Skin of body (tissue), 1 donor: ENCODE measurements at regions not wholly inside any gene's neighbourhood (a gene's known extent, or its start where the extent isn't known, plus 50 kb on each side); places are given as distances from the start of the nearest gene placed in this dataset.

ENCODE experiments used
- DNase-seq: peaks from one replicate; lab custom pipeline; 2025; lab: John Stamatoyannopoulos, UW

DNA sequence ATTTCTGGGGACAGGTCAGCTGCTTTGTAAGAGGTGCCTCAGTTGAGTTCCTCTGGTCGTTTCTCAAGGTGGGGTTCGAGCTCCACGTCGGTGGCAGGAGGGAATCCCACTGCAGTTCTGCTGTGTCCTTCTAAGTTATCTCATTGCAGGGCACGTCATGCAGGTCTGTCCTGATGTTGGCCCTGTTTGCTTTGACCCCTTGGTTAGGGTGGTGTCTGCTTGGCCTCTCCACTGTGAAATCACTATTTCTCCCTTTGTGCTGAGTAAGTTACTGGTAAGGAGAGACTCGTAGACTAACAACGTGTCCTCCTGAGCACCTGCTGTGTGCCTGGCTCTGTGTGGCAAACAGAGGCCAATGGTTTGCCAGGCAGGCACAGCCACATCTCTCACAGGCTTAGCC lies 372.9 kb upstream of the ZMIZ1 start:
- DNase-seq, result no peak

GRCh38 chr10:78696791-78697395 lies 371.9 kb upstream of the ZMIZ1 start:
- no peak for DNase-seq

GRCh38 chr10:78699971-78700370 lies 368.8 kb upstream of the ZMIZ1 start:
- no peak for DNase-seq

- no peak for DNase-seq
These were observed 368.4 kb upstream of the ZMIZ1 start for GRCh38 chr10:78700413-78700812.

DNA sequence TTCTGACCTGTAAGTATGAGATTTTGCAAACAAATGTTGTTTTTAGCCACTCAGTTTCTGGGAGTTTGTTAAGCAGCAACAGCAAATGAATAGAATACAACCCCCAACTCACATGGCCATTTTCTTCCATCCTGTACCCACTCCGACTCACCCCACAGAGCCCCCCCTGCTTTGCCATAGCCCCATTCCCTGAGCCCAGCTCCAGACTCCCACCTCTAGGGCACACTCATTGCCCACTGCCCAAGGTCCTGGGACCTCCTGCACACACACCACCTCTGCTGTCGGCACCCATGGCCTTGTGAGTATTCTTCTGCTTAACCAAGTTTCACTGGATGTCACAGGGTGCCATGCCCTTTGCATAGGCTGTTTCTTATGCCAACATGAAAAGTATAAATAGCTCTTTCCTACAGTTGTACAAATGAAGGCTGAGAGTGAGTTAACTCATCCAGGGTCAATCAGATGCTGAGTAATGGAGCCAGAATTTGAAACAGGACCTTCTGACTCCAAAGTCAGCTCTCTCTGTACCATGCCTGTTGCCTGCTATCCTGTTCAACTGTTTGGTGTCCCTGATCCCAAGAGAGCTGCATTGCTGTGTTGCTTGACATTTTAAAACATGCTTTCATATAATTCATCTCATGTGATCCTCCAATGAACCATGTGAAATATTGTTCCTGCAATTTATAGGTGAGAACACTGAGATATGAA lies 367.8 kb upstream of the ZMIZ1 start:
- no peak for DNase-seq

GRCh38 chr10:78702186-78702585 lies 366.6 kb upstream of the ZMIZ1 start:
- DNase-seq, result no peak

GRCh38 chr10:78702876-78703275 lies 365.9 kb upstream of the ZMIZ1 start:
- no peak for DNase-seq

GRCh38 chr10:78703593-78703992 lies 365.2 kb upstream of the ZMIZ1 start:
- DNase-seq, result peak; percentile 56

DNA sequence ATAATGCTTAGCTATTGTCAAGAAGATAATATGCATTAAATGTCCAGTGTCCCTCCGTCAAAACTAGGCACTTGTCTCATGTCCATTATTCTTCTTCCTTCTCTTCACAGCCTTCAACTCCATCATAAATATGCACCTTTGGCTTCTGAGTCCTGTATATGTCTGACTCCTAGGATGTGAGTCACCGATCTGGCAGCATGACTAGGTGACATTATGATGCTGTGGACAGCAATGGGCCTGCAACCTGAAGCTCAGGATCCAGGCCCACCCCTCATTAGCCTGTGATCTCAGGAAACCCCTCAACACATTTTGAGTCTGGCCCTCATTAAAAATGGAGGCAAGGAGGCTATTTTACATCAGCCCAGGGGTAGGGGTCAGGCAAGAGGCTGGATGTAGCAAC lies 362.5 kb upstream of the ZMIZ1 start:
- no peak for DNase-seq

DNA sequence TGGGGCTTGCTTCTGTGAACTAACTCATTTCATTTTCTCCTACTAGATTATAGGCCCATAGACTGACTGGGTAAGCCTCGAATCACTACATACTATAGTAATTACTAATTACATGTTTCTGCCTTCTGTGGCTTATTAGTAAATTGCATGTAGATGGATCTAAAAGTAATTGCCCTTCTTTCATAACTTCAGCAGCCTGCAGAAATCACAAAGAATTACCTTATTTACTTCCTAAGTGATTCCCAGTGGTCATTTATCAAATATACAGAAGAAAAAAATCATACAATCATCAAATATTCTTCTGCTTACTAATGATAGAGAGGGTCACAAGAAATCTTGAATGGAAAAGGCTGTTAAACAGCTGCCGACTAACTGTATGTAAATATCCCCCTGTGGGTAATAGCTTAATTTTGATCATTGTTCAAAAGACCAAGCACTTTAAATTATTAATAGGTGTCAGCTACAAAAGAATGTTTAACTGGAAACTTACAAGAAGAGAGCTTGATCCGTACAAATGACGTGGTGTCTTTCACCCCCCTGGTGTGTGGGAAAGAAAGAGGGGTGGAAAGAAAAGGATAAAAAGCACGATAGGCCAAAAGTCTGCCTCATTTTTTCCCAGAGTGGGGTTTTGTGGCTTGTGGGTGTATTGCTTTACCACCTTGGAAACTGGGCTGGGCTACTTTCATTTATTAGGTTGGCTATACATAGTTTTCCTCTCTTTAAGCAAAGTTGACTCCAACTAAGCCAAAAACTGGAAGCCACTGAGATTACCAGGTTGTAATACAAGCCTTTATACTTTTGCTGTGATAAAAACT lies 361.8 kb upstream of the ZMIZ1 start:
- DNase-seq, result no peak

GRCh38 chr10:78707745-78708144 lies 361.0 kb upstream of the ZMIZ1 start:
- no peak for DNase-seq

GRCh38 chr10:78712147-78712546 lies 356.6 kb upstream of the ZMIZ1 start:
- DNase-seq, result no peak

GRCh38 chr10:78713659-78714058 lies 355.1 kb upstream of the ZMIZ1 start:
- no peak for DNase-seq

GRCh38 chr10:78714225-78714624 lies 354.5 kb upstream of the ZMIZ1 start:
- no peak for DNase-seq

DNA sequence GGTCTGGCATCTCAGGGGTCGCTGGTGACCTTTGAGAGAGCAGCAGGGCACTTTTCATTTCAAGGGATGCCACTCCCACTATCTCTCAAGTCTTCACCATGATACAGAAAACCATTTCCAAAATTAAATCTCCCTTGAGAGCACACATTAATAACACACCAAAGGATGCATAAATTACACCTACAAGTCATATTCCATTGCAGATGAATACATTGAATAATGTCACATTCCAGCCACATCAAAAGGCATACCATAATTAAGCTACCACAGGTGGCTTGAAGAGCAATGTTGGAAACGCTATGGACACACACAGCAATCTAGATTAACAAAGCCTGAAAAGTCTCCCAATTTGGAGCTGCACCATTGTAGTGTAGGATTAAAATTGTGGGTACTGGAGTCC lies 353.3 kb upstream of the ZMIZ1 start:
- no peak for DNase-seq

DNA sequence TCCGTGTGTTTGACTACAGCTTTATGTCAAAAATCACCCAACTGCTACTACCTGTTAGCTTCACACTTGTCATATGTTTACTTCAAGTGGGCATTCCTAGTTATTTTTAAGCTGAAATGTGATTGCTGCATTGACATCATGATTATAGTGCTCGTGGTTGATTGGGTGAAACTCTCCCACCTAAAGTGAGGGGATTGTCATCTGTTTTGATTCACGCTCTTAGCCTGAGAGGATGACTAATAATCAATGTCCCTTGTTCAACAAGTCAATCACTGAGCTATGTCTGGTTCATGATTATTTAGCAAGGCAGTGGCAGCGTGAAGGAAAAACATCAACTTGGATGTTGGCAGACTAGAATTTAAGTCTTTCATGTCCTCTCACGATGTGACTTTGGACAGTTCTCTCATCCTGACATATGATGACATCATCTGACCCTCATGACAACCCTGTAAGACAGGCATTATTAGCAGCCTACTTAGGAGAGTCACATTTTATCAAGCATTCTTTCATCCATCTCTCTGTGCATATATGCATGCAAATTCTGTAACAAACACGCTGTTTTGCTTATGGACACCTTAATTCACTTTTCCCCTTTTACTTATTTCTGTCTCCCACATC lies 352.6 kb upstream of the ZMIZ1 start:
- DNase-seq, result no peak

DNA sequence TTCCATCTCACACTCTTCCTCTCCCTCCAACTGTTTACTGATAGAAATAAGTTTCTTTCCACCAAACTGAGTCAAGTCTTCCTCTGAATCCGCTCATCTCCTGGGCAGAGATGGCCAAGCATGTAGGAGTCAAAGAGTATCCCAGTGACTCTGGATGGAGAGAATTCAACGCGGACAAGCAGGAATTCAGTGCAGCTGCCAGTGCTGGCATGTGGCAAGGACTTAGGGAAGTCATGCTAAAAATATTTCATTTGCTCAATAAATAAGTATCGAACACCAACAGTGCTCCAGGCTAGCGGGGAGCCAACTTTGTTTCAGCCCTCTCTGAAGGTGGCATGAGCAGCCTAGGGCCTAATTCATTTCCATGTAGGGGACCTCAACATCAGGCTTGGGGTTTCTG lies 351.6 kb upstream of the ZMIZ1 start:
- DNase-seq, result no peak

- DNase-seq, result no peak
These were observed 350.7 kb upstream of the ZMIZ1 start for GRCh38 chr10:78718032-78718572.

- no peak for DNase-seq
These were observed 349.5 kb upstream of the ZMIZ1 start for GRCh38 chr10:78719276-78719675.

DNA sequence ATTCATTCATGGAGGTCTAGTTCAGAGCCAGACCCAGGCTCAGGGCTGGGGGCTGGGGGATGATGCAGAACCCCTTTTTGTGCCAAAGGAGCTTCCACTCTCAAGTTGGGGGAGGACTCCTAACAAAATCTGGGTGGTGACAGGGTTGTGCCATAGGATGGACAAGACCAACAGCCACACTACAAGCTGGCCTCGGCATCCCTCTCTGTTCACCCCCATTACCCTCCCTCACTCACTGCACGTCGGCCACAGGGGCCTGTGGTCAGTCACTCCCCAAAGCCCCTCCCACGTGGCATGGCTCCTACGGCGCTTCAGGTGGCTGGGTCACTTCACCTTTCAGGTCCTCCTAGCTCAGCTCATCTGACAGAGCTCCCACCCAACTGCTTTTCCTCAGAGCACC lies 348.7 kb upstream of the ZMIZ1 start:
- no peak for DNase-seq

DNA sequence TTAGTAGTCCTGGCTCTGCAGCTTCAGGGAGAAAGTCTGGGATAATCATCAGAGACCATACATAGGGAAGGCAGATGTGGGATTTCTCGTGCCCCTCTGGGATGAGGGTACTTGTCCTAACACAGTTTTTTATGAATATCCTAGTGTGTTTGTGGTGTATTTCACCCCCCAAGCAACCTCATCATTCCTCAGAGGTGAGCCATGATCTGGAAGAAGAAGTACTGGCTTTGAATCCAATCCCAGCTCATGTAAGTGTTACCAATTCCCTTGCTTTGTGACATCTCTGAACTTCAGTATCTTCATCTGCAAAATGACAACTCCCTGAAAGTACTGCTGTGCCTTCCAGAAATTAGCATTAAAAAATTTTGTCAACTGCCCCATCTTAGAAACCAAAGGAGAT lies 347.5 kb upstream of the ZMIZ1 start:
- no peak for DNase-seq

GRCh38 chr10:78724846-78725245 lies 343.9 kb upstream of the ZMIZ1 start:
- DNase-seq, result no peak
